IPS DF 6.9 (cell line): ENCODE measurements at regions not wholly inside any gene's neighbourhood (a gene's known extent, or its start where the extent isn't known, plus 50 kb on each side); places are given as distances from the start of the nearest gene placed in this dataset.

ENCODE experiments used
- DNase-seq: peaks from one replicate; pipeline ENCODE4 v3.0.0-alpha.2; 2013; ENCODE audit warnings: low read depth, low spot score
- H3K27ac ChIP-seq: one replicate; pipeline ENCODE4 v1.5.1; 2013; ENCODE audit warnings: low read length, control low read depth
- H3K27me3 ChIP-seq: 2 replicates; pipeline ENCODE4 v1.6.1; 2013; ENCODE audit warnings: mild to moderate bottlenecking, low read length; ENCODE audit not compliant: control insufficient read depth, insufficient read depth
- H3K36me3 ChIP-seq: 2 replicates; pipeline ENCODE4 v1.6.1; 2013; ENCODE audit warnings: low read length; ENCODE audit not compliant: control insufficient read depth, insufficient read depth
- H3K4me1 ChIP-seq: 2 replicates; pipeline ENCODE4 v1.6.1; 2013; ENCODE audit warnings: low read length; ENCODE audit not compliant: control insufficient read depth, insufficient read depth
- H3K4me3 ChIP-seq: 2 replicates; pipeline ENCODE4 v1.5.1; 2013; ENCODE audit warnings: mild to moderate bottlenecking, low read length
- H3K9me3 ChIP-seq: 2 replicates; pipeline ENCODE4 v1.6.1; 2013; ENCODE audit warnings: low read length, inconsistent platforms; ENCODE audit not compliant: control insufficient read depth, insufficient read depth
- WGBS: extraction: QIAGEN DNeasy Blood & Tissue Kit; methylation state at CpG from one replicate; pipeline ENCODE4 v1.1.7; 2013; ENCODE audit warnings: mixed read lengths, missing lambda C conversion rate; ENCODE audit not compliant: insufficient read length, insufficient coverage; 5-methylcytosine and 5-hydroxymethylcytosine counted together

DNA sequence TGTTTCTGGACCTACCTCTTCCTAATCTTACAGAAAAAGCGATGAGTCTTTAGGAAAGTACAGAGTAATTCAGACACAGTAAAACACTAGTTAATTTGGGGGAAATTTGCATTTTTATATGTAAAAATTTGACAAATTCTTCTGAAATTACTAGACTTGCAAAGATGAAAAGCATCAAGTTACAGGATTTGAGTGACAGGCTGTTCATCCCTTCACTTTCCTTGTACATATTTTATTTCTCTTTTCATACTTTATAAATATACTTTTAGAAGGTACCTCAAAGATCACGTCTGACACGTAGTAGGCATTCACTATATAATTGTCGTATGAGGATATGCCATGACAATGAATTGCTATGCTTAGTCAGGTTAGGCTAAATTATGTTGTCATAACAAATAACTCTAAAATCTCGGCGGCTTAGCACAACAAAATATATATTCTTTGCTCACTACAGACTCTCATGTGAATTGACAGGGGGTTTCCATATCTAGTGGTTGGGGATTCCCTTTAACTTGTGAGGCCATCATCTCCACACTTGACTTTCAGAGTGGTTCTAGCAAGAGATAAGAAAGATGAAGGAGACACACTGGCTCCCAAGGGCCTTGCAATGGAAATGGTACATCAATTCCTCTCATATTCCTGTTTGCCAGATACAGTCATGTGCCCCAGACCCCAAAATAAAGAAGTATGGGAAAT is 154.1 kb upstream of the TUT7 start:
- Histone ChIP-seq H3K4me1 (no peaks in the 10 kb centered on the region), H3K27ac (no peak overlapping the region), H3K36me3 (no peaks in the 10 kb centered on the region), H3K9me3 (no peaks in the 10 kb centered on the region), H3K4me3 (no peak overlapping the region), H3K27me3 (no peaks in the 10 kb centered on the region)
- no CpG with 5 or more reads among the region's 6 CpGs for WGBS
- no peak for DNase-seq

DNA sequence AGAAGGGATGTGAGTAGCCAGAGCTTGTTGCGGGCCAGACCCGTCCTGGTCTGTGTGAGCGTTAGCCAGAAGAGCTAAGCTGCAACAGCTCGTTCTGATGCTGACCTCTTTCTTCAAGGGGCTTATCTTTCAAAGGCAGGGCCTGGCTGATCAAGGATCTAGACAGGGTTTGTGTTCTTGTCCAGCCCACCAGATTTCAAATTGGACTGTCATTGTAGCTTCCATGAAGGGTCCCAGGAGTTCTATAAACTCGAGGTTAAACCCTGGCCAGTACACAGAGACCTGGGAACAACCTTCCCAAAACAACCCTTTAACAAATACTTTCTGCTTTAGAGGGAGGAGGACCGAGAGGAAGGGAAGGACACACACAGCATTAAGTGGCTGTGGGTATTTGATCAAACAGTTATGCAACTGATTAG is 153.0 kb upstream of the TUT7 start:
- no peak overlapping the region for H3K4me3 ChIP-seq
- H3K4me1 ChIP-seq: no peaks in the 10 kb centered on the region
- no peak overlapping the region for H3K27ac ChIP-seq
- no peaks in the 10 kb centered on the region for H3K36me3 ChIP-seq
- no peaks in the 10 kb centered on the region for H3K9me3 ChIP-seq
- DNase-seq: no peak
- H3K27me3 ChIP-seq: no peaks in the 10 kb centered on the region
- WGBS: no CpG with 5 or more reads among the region's 6 CpGs

DNA sequence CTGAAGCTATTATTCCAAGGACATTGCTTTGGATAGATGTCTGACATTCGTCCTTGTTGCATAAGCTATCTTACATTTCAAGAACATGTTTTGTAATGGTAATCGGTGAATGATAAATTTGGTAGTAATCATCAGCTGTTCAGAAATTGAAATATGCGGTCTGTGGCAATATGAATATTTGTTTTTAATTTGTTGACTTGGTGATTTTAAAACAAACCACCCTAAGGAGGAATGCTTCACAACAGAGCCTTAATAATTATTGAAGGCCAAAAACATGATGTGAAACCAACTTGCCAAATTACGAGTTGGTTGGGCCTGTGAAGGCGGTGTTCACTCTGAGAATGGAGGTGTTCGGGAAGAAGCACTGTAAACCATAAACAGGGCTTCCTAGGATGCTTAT is 149.7 kb upstream of the TUT7 start:
- no peaks in the 10 kb centered on the region for H3K27me3 ChIP-seq
- H3K9me3 ChIP-seq: no peaks in the 10 kb centered on the region
- no peaks in the 10 kb centered on the region for H3K36me3 ChIP-seq
- DNase-seq: no peak
- H3K4me3 ChIP-seq: no peak overlapping the region
- H3K27ac ChIP-seq: no peak overlapping the region
- no peaks in the 10 kb centered on the region for H3K4me1 ChIP-seq
- WGBS: 100% methylated on average over 2 of the region's 6 CpGs

DNA sequence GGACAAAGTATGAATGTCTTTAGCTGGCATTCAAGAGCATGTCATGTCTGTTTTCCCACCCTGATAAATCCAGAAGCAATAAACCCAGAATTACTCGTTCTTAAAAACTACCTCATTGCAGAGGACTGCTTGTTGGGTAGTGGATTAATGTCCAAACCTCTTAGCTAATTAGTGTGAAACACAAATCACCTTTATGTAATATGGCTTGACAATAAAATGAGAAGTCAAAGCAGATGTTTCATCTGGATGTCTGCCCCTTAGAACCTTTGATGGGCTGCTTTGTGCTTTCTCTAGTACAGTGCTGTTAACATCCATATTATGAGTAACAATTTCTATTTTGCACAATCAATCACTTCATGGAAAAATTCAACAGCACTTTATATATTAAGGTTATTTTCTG is 149.1 kb upstream of the TUT7 start:
- Histone ChIP-seq H3K9me3 (no peaks in the 10 kb centered on the region), H3K4me3 (no peak overlapping the region), H3K27me3 (no peaks in the 10 kb centered on the region), H3K27ac (no peak overlapping the region), H3K36me3 (no peaks in the 10 kb centered on the region), H3K4me1 (no peaks in the 10 kb centered on the region)
- DNase-seq: no peak
- WGBS: no CpG with 5 or more reads among the region's 1 CpG

DNA sequence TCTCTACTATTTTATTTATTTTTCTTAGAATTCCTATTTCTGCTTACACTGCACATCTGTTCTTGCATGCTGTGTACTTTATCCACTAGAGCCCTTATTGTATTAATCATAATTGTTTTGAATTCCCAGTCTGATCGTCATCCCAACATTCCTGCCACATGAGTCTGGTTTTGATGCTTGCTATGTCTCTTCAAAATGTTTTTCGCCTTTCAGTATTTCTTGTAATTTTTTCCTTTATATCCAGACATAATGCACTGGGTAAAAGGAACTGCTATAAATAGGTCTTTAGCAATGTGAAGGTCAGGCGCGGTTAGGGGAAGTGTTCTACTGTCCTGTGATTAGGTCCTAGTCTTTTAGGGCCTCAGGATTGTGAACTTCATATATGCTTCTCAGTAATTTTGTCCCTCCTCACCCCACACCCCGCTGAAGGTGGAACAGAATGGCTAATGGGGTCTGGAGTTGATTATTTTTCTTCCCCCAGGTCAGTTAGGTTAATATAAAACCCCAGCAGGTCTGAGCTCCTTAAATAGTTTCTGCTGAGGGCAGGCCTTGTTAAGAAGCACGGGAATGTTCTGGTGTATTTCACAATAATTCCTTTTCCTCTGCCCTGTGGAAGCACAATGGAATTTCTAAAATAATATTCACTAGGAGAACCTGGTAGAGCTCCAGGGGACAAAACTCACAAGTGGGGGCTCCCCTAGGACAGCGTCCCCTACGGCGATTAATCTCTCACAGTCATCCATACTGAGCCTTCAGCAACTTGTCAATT is 146.6 kb upstream of the TUT7 start:
- Histone ChIP-seq H3K4me1 (no peaks in the 10 kb centered on the region), H3K27me3 (no peaks in the 10 kb centered on the region), H3K36me3 (no peaks in the 10 kb centered on the region), H3K27ac (no peak overlapping the region), H3K9me3 (no peaks in the 10 kb centered on the region), H3K4me3 (no peak overlapping the region)
- no peak for DNase-seq
- no CpG with 5 or more reads among the region's 9 CpGs for WGBS

DNA sequence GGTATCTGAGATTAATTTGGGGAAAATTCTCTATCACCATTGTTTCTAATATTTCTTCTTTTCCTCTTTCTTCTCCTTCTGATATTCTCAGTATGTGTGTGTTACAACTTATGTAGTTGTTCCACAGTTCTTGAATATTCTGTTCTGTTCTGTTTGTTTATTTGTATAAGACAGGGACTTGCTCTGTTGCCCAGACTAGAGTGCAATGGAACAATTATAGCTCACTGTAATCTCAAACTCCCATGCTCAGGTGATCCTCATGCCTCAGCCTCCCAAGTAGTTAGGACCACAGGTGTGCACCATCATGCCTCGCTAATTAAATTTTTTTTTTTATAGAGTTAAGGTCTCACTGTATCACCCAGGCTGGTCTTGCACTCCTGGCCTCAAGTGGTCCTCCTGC is 145.8 kb upstream of the TUT7 start:
- no CpG with 5 or more reads among the region's 1 CpG for WGBS
- Histone ChIP-seq H3K36me3 (no peaks in the 10 kb centered on the region), H3K4me3 (no peak overlapping the region), H3K27ac (no peak overlapping the region), H3K4me1 (no peaks in the 10 kb centered on the region), H3K9me3 (no peaks in the 10 kb centered on the region), H3K27me3 (no peaks in the 10 kb centered on the region)
- no peak for DNase-seq

DNA sequence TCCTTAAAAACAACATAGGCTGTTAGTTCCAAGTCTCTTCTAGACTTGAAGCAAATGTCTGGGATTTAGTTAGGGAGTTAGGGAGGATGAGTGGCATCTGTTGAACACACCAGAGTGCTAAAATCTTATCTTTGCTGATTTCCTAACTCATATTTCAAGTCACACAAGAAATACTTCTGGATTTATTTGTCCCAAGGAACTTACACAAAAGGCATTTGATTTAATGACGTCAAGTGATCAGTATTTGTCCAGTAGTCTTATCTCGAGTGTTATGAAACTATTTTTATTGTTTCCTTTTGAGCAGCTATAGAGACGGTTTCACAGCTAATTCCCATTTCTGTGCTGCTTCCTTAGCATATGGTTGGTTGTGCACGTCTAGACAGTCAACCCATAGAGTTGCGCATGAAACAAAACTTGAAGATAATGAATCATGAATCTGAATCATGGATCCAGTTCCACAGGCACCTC is 140.5 kb upstream of the TUT7 start:
- Histone ChIP-seq H3K9me3 (no peaks in the 10 kb centered on the region), H3K36me3 (no peaks in the 10 kb centered on the region), H3K27ac (no peak overlapping the region), H3K4me3 (no peak overlapping the region), H3K4me1 (no peaks in the 10 kb centered on the region), H3K27me3 (no peaks in the 10 kb centered on the region)
- WGBS: no CpG with 5 or more reads among the region's 5 CpGs
- no peak for DNase-seq

DNA sequence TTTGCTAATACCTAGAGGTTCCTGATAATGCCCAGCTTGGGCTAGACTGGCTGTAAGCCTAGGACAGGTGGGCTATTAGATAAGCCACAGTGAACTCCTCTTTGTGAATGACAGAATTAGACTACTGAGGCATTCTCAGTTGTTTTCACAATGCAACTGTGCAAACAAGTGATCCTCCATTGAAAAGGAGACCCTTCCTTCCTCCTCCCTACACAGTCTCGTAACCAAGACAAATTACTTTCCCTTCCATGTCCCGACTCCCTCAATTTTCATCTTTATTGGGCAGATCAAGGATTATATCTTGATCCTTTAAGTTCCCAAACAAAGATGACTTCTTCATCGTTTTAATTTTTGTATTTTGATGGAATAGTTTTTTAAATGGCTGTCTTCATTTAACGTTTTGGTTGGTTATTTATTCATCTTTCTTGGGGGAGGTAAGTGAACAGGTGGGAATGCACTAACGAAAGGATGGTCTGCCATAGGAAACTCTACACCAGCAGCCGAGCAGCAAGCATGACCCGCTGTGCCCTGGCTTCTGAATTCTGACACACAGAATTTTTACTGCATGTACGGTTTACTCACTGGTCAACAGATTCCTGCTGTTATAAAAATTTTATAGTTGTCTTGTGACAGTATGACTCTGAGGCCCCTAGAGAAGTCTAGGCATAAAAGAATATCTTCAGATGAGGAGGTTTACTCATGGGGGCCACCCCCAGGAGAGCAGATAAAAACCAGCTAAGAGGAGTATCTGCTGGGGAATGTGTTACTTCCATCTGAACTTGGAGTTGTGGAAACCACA is 137.5 kb upstream of the TUT7 start:
- Histone ChIP-seq H3K27me3 (no peaks in the 10 kb centered on the region), H3K9me3 (no peaks in the 10 kb centered on the region), H3K4me3 (no peak overlapping the region), H3K27ac (no peak overlapping the region), H3K36me3 (no peaks in the 10 kb centered on the region), H3K4me1 (no peaks in the 10 kb centered on the region)
- WGBS: 100% methylated on average over 1 of the region's 8 CpGs
- DNase-seq: no peak

DNA sequence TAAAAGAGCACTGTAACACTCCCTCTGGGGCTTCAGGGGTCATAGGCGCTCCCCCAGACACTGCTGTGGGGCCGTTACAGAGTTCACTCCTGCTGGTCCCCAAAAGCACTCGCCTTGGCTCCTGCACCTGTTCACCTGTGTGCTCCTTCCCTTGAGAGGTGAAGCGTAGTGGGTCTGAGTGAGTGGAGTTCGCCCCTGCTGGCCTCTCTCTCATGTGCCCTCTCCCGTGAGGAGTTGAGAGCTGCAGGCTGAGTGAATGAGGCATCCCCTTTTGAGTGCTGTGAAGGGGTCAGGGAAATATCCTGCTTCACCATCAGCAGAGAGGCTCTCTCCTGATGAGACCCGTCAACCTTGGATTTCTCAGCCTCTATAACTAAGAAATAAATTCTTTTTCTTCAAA is 134.6 kb upstream of the TUT7 start:
- Histone ChIP-seq H3K4me3 (no peak overlapping the region), H3K27ac (no peak overlapping the region), H3K27me3 (no peaks in the 10 kb centered on the region), H3K36me3 (no peaks in the 10 kb centered on the region), H3K4me1 (no peaks in the 10 kb centered on the region), H3K9me3 (no peaks in the 10 kb centered on the region)
- WGBS: no CpG with 5 or more reads among the region's 7 CpGs
- no peak for DNase-seq

DNA sequence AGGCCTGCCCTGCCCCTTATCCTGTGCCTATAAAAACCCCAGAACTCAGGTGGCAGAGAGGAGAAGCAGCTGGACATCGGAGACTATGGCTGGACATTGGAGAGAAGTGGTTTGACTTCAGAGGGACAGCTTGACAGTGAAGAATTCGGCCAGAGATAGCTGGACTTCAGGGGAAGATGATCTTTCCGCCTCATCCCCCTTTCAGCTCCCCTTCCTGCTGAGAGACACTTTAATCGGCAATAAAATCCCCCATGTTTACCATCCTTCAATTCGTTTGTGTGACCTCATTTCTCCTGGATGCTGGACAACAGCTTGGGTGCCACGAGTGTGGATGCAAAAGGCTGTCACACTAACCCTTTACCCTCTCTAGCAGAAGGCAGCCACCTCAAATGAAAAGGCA is 134.1 kb upstream of the TUT7 start:
- Histone ChIP-seq H3K4me1 (no peaks in the 10 kb centered on the region), H3K27me3 (no peaks in the 10 kb centered on the region), H3K36me3 (no peaks in the 10 kb centered on the region), H3K27ac (no peak overlapping the region), H3K9me3 (no peaks in the 10 kb centered on the region), H3K4me3 (no peak overlapping the region)
- no peak for DNase-seq
- WGBS: no CpG with 5 or more reads among the region's 6 CpGs
